ENCODE measurements at regions not wholly inside any gene's neighbourhood (a gene's known extent, or its start where the extent isn't known, plus 50 kb on each side); places are given as distances from the start of the nearest gene placed in this dataset.

GRCh38 chr17:63094631-63095030, 128.6 kb downstream of the TANC2 start:
- H2AFZ ChIP-seq (ENCODE audit: low read length) = no peak overlapping the region
- Mint-ChIP-seq H3K27me3 (ENCODE audit: low read depth) (no peaks in the 10 kb centered on the region), H3K9me3 (peaks cover 0 to 3% of the 10 kb centered on the region in 2 experiments; a peak in 1 of 5 replicates), H3K27ac (no peak overlapping the region), H3K4me3 (no peak overlapping the region), H3K36me3 (ENCODE audit: insufficient read depth in 1 of 3, low read depth in 3 of 3) (no peaks in the 10 kb centered on the region), H3K4me1 (no peaks in the 10 kb centered on the region)
- H3K18ac ChIP-seq (ENCODE audit: insufficient read length, low read depth, low read length) = no peak overlapping the region
- no peaks in the 10 kb centered on the region for H3K79me1 ChIP-seq (ENCODE audit: insufficient read depth, low read depth, low read length, poor library complexity, severe bottlenecking)
- H3K14ac ChIP-seq (ENCODE audit: insufficient read depth, low read length) = no peak overlapping the region
- no peak overlapping the region for H2BK120ac ChIP-seq (ENCODE audit: low read depth, low read length, poor library complexity, severe bottlenecking)
- WGBS (ENCODE audit: extremely low coverage, insufficient read length, low lambda C conversion rate) = no CpG with 5 or more reads among the region's 3 CpGs
- H4K8ac ChIP-seq (replicated peaks; ENCODE audit: insufficient read length, low read depth, low read length) = no peak overlapping the region
- no peak overlapping the region for H2BK20ac ChIP-seq (ENCODE audit: low read depth, low read length, poor library complexity, severe bottlenecking)
- no peak for DNase-seq
- no peak overlapping the region for H3K9ac ChIP-seq (ENCODE audit: extremely low read depth, insufficient read length, low read length)
- H4K20me1 ChIP-seq (ENCODE audit: control insufficient read depth, insufficient read depth, insufficient read length) = no peaks in the 10 kb centered on the region
- no peaks in the 10 kb centered on the region for H3K79me2 ChIP-seq (ENCODE audit: insufficient read depth, low read length)
- H3K23me2 ChIP-seq (ENCODE audit: insufficient read length, low read depth, low read length, poor library complexity, severe bottlenecking) = no peaks in the 10 kb centered on the region
- no peak for TF ChIP-seq CTCF (conservative IDR thresholded peaks at IDR 0.05)
- no peak overlapping the region for H3K56ac ChIP-seq (ENCODE audit: insufficient read length, low read depth, low read length)
- no peaks in the 10 kb centered on the region for H3K9me3 ChIP-seq (ENCODE audit: control insufficient read depth, low read depth, low read length)
- no peak overlapping the region for H3T11ph ChIP-seq (ENCODE audit: low read length)
- H4K5ac ChIP-seq (ENCODE audit: insufficient read length, low read depth, low read length) = no peak overlapping the region
- H4K91ac ChIP-seq (ENCODE audit: insufficient read length, low read depth, low read length) = no peak overlapping the region
- H3K27me3 ChIP-seq (ENCODE audit: insufficient read depth, low read length) = no peaks in the 10 kb centered on the region
- H2BK12ac ChIP-seq (ENCODE audit: insufficient read length, low read depth, low read length) = no peak overlapping the region
- H3K4ac ChIP-seq (ENCODE audit: low read depth, low read length) = no peak overlapping the region
- no peak overlapping the region for H2BK5ac ChIP-seq (ENCODE audit: insufficient read length, low read length)
- no peak overlapping the region for H3K27ac ChIP-seq (ENCODE audit: insufficient read length, low read depth, low read length)
- no peaks in the 10 kb centered on the region for H3K4me1 ChIP-seq (ENCODE audit: insufficient read depth, low read length)
- H3K23ac ChIP-seq (ENCODE audit: insufficient read length, low read depth, low read length) = no peak overlapping the region
- no peak overlapping the region for H2AK5ac ChIP-seq (ENCODE audit: insufficient read length, low read length)
- H2BK15ac ChIP-seq (ENCODE audit: low read depth, low read length) = no peak overlapping the region
- no peak overlapping the region for H3K4me2 ChIP-seq (ENCODE audit: insufficient read depth, insufficient read length, low read length)
